ENCODE measurements at regions not wholly inside any gene's neighbourhood (a gene's known extent, or its start where the extent isn't known, plus 50 kb on each side); places are given as distances from the start of the nearest gene placed in this dataset.

GRCh38 chr13:55664178-55664577 is 1476.5 kb upstream of the PRR20A start:
- no peak for TF ChIP-seq CTCF (IDR thresholded peaks at IDR 0.05)
- no peak for TF ChIP-seq EP300 (IDR thresholded peaks at IDR 0.05)

All from sigmoid colon (tissue), 4 donors.